NCI-H2029 treated with DMSO at 0.1 percent for 48 hours (cell line): ENCODE measurements at regions not wholly inside any gene's neighbourhood (a gene's known extent, or its start where the extent isn't known, plus 50 kb on each side); places are given as distances from the start of the nearest gene placed in this dataset.
"Not testable (repeated sequence)": the region's sequence is repeated elsewhere in the genome, so short reads cannot be mapped to it uniquely, and the experiment has no call there.

Experiments
- DNase-seq: peaks from one replicate; lab custom pipeline; 2025; lab: John Stamatoyannopoulos, UW

GRCh38 chr3:152153115-152153514 lies 115.6 kb upstream of the MBNL1 start:
- DNase-seq = not testable (repeated sequence)

- no peak for DNase-seq
Observed at GRCh38 chr3:152155246-152156020, 113.3 kb upstream of the MBNL1 start.

- DNase-seq = no peak
Observed at GRCh38 chr3:152156880-152157279, 111.8 kb upstream of the MBNL1 start.

- DNase-seq = no peak
Observed at GRCh38 chr3:152157337-152157736, 111.4 kb upstream of the MBNL1 start.

GRCh38 chr3:152159328-152159727 lies 109.4 kb upstream of the MBNL1 start:
- no peak for DNase-seq

- no peak for DNase-seq
Observed at GRCh38 chr3:152160350-152161011, 108.2 kb upstream of the MBNL1 start.

GRCh38 chr3:152172460-152172859 lies 96.3 kb upstream of the MBNL1 start:
- no peak for DNase-seq

- no peak for DNase-seq
Observed at GRCh38 chr3:152173627-152174026, 95.1 kb upstream of the MBNL1 start.

GRCh38 chr3:152174876-152175527 lies 93.7 kb upstream of the MBNL1 start:
- DNase-seq = no peak

GRCh38 chr3:152175528-152175889 lies 93.2 kb upstream of the MBNL1 start:
- no peak for DNase-seq

GRCh38 chr3:152176241-152176640 lies 92.5 kb upstream of the MBNL1 start:
- no peak for DNase-seq

- DNase-seq = no peak
Observed at GRCh38 chr3:152176998-152177397, 91.7 kb upstream of the MBNL1 start.

GRCh38 chr3:152177757-152178156 lies 91.0 kb upstream of the MBNL1 start:
- no peak for DNase-seq

GRCh38 chr3:152183473-152183872 lies 85.3 kb upstream of the MBNL1 start:
- no peak for DNase-seq

GRCh38 chr3:152184971-152185686 lies 83.6 kb upstream of the MBNL1 start:
- DNase-seq = no peak

GRCh38 chr3:152185891-152186630 lies 82.7 kb upstream of the MBNL1 start:
- no peak for DNase-seq

- DNase-seq = no peak
Observed at GRCh38 chr3:152190636-152191183, 78.0 kb upstream of the MBNL1 start.

- no peak for DNase-seq
Observed at GRCh38 chr3:152192050-152192449, 76.7 kb upstream of the MBNL1 start.

GRCh38 chr3:152192936-152193672 lies 75.6 kb upstream of the MBNL1 start:
- DNase-seq = no peak

- DNase-seq = no peak
Observed at GRCh38 chr3:152193673-152194267, 75.0 kb upstream of the MBNL1 start.
